Fibroblast of lung (primary cell): ENCODE measurements at regions not wholly inside any gene's neighbourhood (a gene's known extent, or its start where the extent isn't known, plus 50 kb on each side); places are given as distances from the start of the nearest gene placed in this dataset.

ENCODE experiments used
- DNase-seq, 2 donors: peaks; one replicate each; pipeline versions ENCODE4 v3.0.0 to v3.0.0-alpha.2; 2010; ENCODE audit warnings: low read depth in 2 of 2
- H2AFZ ChIP-seq: 2 replicates; pipeline ENCODE4 v1.5.1; 2012; ENCODE audit warnings: low read length, control low read depth, inconsistent platforms
- H3K27ac ChIP-seq: 2 replicates; pipeline ENCODE4 v1.5.1; 2011; ENCODE audit warnings: low read length, control low read depth; ENCODE audit not compliant: insufficient read depth
- H3K27me3 ChIP-seq: 2 replicates; pipeline ENCODE4 v1.5.1; 2011; ENCODE audit warnings: mild to moderate bottlenecking, low read length; ENCODE audit not compliant: control insufficient read depth, insufficient read depth
- H3K36me3 ChIP-seq: 2 replicates; pipeline ENCODE4 v1.5.1; 2011; ENCODE audit warnings: low read length; ENCODE audit not compliant: control insufficient read depth, insufficient read depth
- H3K4me1 ChIP-seq: 2 replicates; pipeline ENCODE4 v1.5.1; 2011; ENCODE audit warnings: low read length; ENCODE audit not compliant: control insufficient read depth, insufficient read depth; ENCODE audit errors: extremely low read depth
- H3K4me2 ChIP-seq: 2 replicates; pipeline ENCODE4 v1.5.1; 2011; ENCODE audit warnings: low read length, control low read depth; ENCODE audit not compliant: insufficient read depth; ENCODE audit errors: extremely low read depth
- H3K4me3 ChIP-seq, 4 experiments: fragments of 200-600 bp in 1 of 4; sonication (generic) in 1 of 4; replicated peaks in 1 of 4; 2 replicates each; pipeline ENCODE4 v1.5.1; 2011 to 2016; ENCODE audit warnings: low read length in 4 of 4, low read depth in 3 of 4, mild to moderate bottlenecking in 3 of 4, control low read depth in 2 of 4, inconsistent platforms in 1 of 4, mixed read lengths in 1 of 4; ENCODE audit not compliant: insufficient read depth in 1 of 4; ENCODE audit errors: control extremely low read depth in 1 of 4
- H3K79me2 ChIP-seq: 2 replicates; pipeline ENCODE4 v1.5.1; 2012; ENCODE audit warnings: mild to moderate bottlenecking, low read length, inconsistent platforms; ENCODE audit not compliant: control insufficient read depth, insufficient read depth
- H3K9ac ChIP-seq: 2 replicates; pipeline ENCODE4 v1.5.1; 2011; ENCODE audit warnings: mild to moderate bottlenecking, low read length, control low read depth; ENCODE audit not compliant: insufficient read depth
- H3K9me3 ChIP-seq: 2 replicates; pipeline ENCODE4 v1.5.1; 2012; ENCODE audit warnings: low read depth, low read length; ENCODE audit not compliant: control insufficient read depth, insufficient read depth
- H4K20me1 ChIP-seq: 2 replicates; pipeline ENCODE4 v1.5.1; 2011; ENCODE audit warnings: low read length; ENCODE audit not compliant: control insufficient read depth, insufficient read depth; ENCODE audit errors: extremely low read depth
- EZH2 ChIP-seq: IDR thresholded peaks from 2 replicates; pipeline ENCODE4 v1.5.1; 2012; ENCODE audit warnings: low read length, control low read depth, mild to moderate bottlenecking; ENCODE audit errors: missing control alignments
- TF ChIP-seq, protein P1 (sequence below), 2 donors: IDR thresholded peaks in 1 of 2; conservative IDR thresholded peaks in 1 of 2; 1 replicate in 1 of 2; 2 replicates in 1 of 2; pipeline ENCODE4 v1.5.1; 2011 to 2012; ENCODE audit warnings: low read length in 2 of 2, control low read depth in 1 of 2, inconsistent platforms in 1 of 2, low read depth in 1 of 2, mild to moderate bottlenecking in 1 of 2

DNA sequence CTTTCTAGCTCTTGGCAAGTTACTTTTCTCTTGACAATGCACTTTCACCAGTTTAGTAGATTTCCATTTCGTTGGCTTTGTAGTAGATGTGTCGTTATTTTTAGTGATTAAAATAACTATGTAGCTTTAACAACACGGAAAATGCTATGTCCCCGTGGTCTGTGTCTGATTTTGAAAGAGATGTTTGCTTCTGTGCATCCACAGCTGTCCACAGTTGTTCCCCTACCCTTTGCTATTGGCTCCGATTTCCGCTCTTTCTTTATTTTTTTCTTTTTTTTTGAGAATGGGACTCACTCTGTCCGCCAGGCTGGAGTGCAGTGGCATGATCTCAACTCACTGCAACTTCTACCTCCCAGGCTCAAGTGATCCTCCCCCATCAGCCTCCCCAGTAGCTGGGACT is 533.9 kb downstream of the IRX1 start:
- H3K79me2 ChIP-seq: no peaks in the 10 kb centered on the region

DNA sequence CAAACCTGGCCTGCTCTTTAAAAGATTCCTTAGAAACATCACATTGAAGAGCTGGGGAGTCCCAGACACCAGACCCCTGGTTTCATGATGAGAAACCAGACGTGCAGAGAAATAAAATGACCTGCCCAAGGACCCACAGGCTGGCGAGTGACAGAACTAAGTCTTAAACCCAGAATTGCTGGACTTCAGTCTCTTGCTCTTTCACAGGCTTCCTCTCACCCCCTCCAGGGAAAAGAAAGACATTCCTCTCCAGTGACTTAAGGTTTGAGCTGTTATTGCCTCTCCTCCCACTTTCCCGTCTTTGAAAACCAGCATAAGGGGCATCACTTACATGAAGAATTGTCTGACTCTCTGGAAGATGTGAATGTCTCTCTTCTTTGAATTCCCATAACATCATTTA is 535.2 kb downstream of the IRX1 start:
- Histone ChIP-seq H3K79me2 (no peaks in the 10 kb centered on the region), H3K4me2 (no peak overlapping the region), H3K9me3 (no peaks in the 10 kb centered on the region), H4K20me1 (no peaks in the 10 kb centered on the region), H3K4me3 (no peak overlapping the region), H3K9ac (no peak overlapping the region), H2AFZ (no peak overlapping the region), H3K4me1 (no peaks in the 10 kb centered on the region), H3K27me3 (no peaks in the 10 kb centered on the region), H3K36me3 (no peaks in the 10 kb centered on the region), H3K27ac (no peak overlapping the region)
- peak in 1 of 2 donors; percentile 22 for DNase-seq
- no peak for TF ChIP-seq EZH2
- TF ChIP-seq, protein P1, sequence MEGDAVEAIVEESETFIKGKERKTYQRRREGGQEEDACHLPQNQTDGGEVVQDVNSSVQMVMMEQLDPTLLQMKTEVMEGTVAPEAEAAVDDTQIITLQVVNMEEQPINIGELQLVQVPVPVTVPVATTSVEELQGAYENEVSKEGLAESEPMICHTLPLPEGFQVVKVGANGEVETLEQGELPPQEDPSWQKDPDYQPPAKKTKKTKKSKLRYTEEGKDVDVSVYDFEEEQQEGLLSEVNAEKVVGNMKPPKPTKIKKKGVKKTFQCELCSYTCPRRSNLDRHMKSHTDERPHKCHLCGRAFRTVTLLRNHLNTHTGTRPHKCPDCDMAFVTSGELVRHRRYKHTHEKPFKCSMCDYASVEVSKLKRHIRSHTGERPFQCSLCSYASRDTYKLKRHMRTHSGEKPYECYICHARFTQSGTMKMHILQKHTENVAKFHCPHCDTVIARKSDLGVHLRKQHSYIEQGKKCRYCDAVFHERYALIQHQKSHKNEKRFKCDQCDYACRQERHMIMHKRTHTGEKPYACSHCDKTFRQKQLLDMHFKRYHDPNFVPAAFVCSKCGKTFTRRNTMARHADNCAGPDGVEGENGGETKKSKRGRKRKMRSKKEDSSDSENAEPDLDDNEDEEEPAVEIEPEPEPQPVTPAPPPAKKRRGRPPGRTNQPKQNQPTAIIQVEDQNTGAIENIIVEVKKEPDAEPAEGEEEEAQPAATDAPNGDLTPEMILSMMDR (conservative IDR thresholded peaks at IDR 0.05 in 1 of 2, IDR thresholded peaks at IDR 0.05 in 1 of 2; ENCODE audit: low read depth in 1 of 2, low read length in 2 of 2): no peak

More for the DNA sequence above, 533.9 kb downstream of the IRX1 start:
- Histone ChIP-seq H3K9ac (no peak overlapping the region), H2AFZ (no peak overlapping the region), H3K27me3 (no peaks in the 10 kb centered on the region), H3K9me3 (no peaks in the 10 kb centered on the region), H3K4me1 (no peaks in the 10 kb centered on the region), H3K27ac (no peak overlapping the region), H4K20me1 (no peaks in the 10 kb centered on the region), H3K36me3 (no peaks in the 10 kb centered on the region), H3K4me2 (no peak overlapping the region), H3K4me3 (no peak overlapping the region)
- TF ChIP-seq, protein P1 (conservative IDR thresholded peaks at IDR 0.05 in 1 of 2, IDR thresholded peaks at IDR 0.05 in 1 of 2; ENCODE audit: low read depth in 1 of 2, low read length in 2 of 2): no peak
- no peak for TF ChIP-seq EZH2
- DNase-seq: no peak

DNA sequence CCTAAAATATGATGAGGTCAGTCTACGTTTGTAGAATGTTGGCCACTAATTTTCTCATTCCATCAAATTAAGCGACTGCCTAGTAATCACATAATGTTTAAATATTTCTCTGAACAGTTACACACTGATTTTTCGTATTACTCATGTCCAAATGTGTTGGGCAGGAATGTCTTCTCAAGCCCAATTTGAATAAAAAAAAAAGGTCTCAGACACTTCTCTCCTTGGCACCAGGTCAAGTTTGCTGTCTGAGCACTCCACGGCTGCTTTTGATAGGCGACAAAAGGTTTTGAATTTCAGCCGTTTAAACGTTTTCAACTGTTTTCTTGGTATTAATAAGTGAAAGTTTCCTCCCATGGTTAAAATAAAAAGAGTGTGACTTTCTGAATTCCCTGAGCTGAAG is 542.1 kb downstream of the IRX1 start:
- Histone ChIP-seq H3K27ac (no peak overlapping the region), H3K4me1 (no peaks in the 10 kb centered on the region), H4K20me1 (no peaks in the 10 kb centered on the region), H3K9ac (no peak overlapping the region), H3K4me2 (no peak overlapping the region), H3K9me3 (no peaks in the 10 kb centered on the region), H2AFZ (no peak overlapping the region), H3K4me3 (no peak overlapping the region), H3K36me3 (no peaks in the 10 kb centered on the region), H3K79me2 (no peaks in the 10 kb centered on the region), H3K27me3 (no peaks in the 10 kb centered on the region)
- peak in 1 of 2 donors; percentile 12 for DNase-seq
- TF ChIP-seq, protein P1 (conservative IDR thresholded peaks at IDR 0.05 in 1 of 2, IDR thresholded peaks at IDR 0.05 in 1 of 2; ENCODE audit: low read depth in 1 of 2, low read length in 2 of 2): no peak
- TF ChIP-seq EZH2: no peak
